Loucy (cell line): ENCODE measurements at regions not wholly inside any gene's neighbourhood (a gene's known extent, or its start where the extent isn't known, plus 50 kb on each side); places are given as distances from the start of the nearest gene placed in this dataset.
A peak's percentile ranks its signal among the peaks of the same experiment; 100 is the strongest.

Experiments
- H2AFZ ChIP-seq: fragments of 200-600 bp; sonication (generic); 2 replicates; pipeline ENCODE4 v1.6.0; 2016; ENCODE audit warnings: antibody characterized with exemption, mild to moderate bottlenecking, low read length, moderate library complexity
- H3F3A ChIP-seq: fragments of 200-600 bp; 2 replicates; pipeline ENCODE4 v1.6.0; 2016; ENCODE audit warnings: antibody characterized with exemption, low read depth, mild to moderate bottlenecking
- H3K27me3 ChIP-seq: fragments of 200-600 bp; sonication (generic); 2 replicates; pipeline ENCODE4 v1.6.1; 2014; ENCODE audit warnings: low read length, mild to moderate bottlenecking; ENCODE audit not compliant: insufficient read depth, poor library complexity, severe bottlenecking
- H3K36me3 ChIP-seq: fragments of 200-600 bp; sonication (generic); 2 replicates; pipeline ENCODE4 v1.6.1; 2016; ENCODE audit warnings: low read length; ENCODE audit not compliant: insufficient read depth
- H3K4me1 ChIP-seq: fragments of 200-600 bp; sonication (generic); 2 replicates; pipeline ENCODE4 v1.5.1; 2014; ENCODE audit warnings: low read length, mild to moderate bottlenecking; ENCODE audit not compliant: insufficient read depth, poor library complexity, severe bottlenecking
- H3K4me2 ChIP-seq: fragments of 200-600 bp; sonication (generic); 2 replicates; pipeline ENCODE4 v1.6.0; 2014; ENCODE audit warnings: antibody characterized with exemption, low read length, low read depth, mild to moderate bottlenecking; ENCODE audit not compliant: poor library complexity, severe bottlenecking
- H3K4me3 ChIP-seq: fragments of 200-600 bp; sonication (generic); 2 replicates; pipeline ENCODE4 v1.5.1; 2014; ENCODE audit warnings: low read length, mild to moderate bottlenecking, mixed read lengths; ENCODE audit not compliant: poor library complexity, severe bottlenecking
- H3K79me2 ChIP-seq: fragments of 200-600 bp; sonication (generic); 2 replicates; pipeline ENCODE4 v1.6.1; 2014; ENCODE audit warnings: low read length; ENCODE audit not compliant: insufficient read depth
- H3K9ac ChIP-seq: fragments of 200-600 bp; sonication (generic); 2 replicates; pipeline ENCODE4 v1.6.0; 2014; ENCODE audit warnings: mild to moderate bottlenecking, low read depth, low read length, moderate library complexity; ENCODE audit not compliant: poor library complexity, severe bottlenecking
- H3K9me2 ChIP-seq: fragments of 200-600 bp; sonication (generic); replicated peaks from 2 replicates; pipeline ENCODE4 v1.6.1; 2016; ENCODE audit warnings: low read depth, low read length, mixed read lengths
- H3K9me3 ChIP-seq: fragments of 200-600 bp; sonication (generic); 2 replicates; pipeline ENCODE4 v1.6.1; 2014; ENCODE audit warnings: mild to moderate bottlenecking, antibody characterized with exemption, low read length, low read depth; ENCODE audit not compliant: insufficient read depth
- H4K20me1 ChIP-seq: fragments of 200-600 bp; sonication (generic); 2 replicates; pipeline ENCODE4 v1.6.0; 2014; ENCODE audit warnings: antibody characterized with exemption, low read length, mild to moderate bottlenecking; ENCODE audit not compliant: insufficient read depth, poor library complexity, severe bottlenecking
- EZH2phosphoT487 ChIP-seq: fragments of 200-600 bp; IDR thresholded peaks from 2 replicates; pipeline ENCODE4 v1.6.1; 2018; ENCODE audit warnings: antibody characterized with exemption, mild to moderate bottlenecking, moderate library complexity, borderline replicate concordance
- TF ChIP-seq, protein P1 (sequence below): fragments of 200-600 bp; sonication (generic); conservative IDR thresholded peaks from 2 replicates; pipeline ENCODE4 v1.5.1; 2014; ENCODE audit warnings: mild to moderate bottlenecking, antibody characterized with exemption, low read length

- Histone ChIP-seq H3K4me2 (no peak overlapping the region), H3F3A (no peaks in the 10 kb centered on the region), H4K20me1 (no peaks in the 10 kb centered on the region), H3K4me1 (no peaks in the 10 kb centered on the region), H3K9me3 (no peaks in the 10 kb centered on the region), H3K4me3 (no peak overlapping the region), H3K9ac (no peak overlapping the region), H3K9me2 (no peaks in the 10 kb centered on the region), H3K27me3 (no peaks in the 10 kb centered on the region), H3K36me3 (no peaks in the 10 kb centered on the region), H3K79me2 (no peaks in the 10 kb centered on the region), H2AFZ (no peak overlapping the region)
- no peak for TF ChIP-seq EZH2phosphoT487
- TF ChIP-seq, protein P1, sequence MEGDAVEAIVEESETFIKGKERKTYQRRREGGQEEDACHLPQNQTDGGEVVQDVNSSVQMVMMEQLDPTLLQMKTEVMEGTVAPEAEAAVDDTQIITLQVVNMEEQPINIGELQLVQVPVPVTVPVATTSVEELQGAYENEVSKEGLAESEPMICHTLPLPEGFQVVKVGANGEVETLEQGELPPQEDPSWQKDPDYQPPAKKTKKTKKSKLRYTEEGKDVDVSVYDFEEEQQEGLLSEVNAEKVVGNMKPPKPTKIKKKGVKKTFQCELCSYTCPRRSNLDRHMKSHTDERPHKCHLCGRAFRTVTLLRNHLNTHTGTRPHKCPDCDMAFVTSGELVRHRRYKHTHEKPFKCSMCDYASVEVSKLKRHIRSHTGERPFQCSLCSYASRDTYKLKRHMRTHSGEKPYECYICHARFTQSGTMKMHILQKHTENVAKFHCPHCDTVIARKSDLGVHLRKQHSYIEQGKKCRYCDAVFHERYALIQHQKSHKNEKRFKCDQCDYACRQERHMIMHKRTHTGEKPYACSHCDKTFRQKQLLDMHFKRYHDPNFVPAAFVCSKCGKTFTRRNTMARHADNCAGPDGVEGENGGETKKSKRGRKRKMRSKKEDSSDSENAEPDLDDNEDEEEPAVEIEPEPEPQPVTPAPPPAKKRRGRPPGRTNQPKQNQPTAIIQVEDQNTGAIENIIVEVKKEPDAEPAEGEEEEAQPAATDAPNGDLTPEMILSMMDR: no peak
These were observed 798.4 kb upstream of the ACVR2A start for GRCh38 chr2:147046473-147046872.

- H2AFZ ChIP-seq: peak overlapping the region; percentile 61
- no peaks in the 10 kb centered on the region for H3F3A ChIP-seq
- H3K4me1 ChIP-seq: no peaks in the 10 kb centered on the region
- H3K9me2 ChIP-seq: no peaks in the 10 kb centered on the region
- H3K27me3 ChIP-seq: no peaks in the 10 kb centered on the region
- H3K9me3 ChIP-seq: no peaks in the 10 kb centered on the region
- H4K20me1 ChIP-seq: no peaks in the 10 kb centered on the region
- TF ChIP-seq, protein P1: peak; percentile 74
- TF ChIP-seq EZH2phosphoT487: no peak
- no peaks in the 10 kb centered on the region for H3K36me3 ChIP-seq
- H3K9ac ChIP-seq: no peak overlapping the region
- H3K4me2 ChIP-seq: no peak overlapping the region
- H3K79me2 ChIP-seq: no peaks in the 10 kb centered on the region
- no peak overlapping the region for H3K4me3 ChIP-seq
These were observed 799.7 kb upstream of the ACVR2A start for GRCh38 chr2:147045113-147045512.

DNA sequence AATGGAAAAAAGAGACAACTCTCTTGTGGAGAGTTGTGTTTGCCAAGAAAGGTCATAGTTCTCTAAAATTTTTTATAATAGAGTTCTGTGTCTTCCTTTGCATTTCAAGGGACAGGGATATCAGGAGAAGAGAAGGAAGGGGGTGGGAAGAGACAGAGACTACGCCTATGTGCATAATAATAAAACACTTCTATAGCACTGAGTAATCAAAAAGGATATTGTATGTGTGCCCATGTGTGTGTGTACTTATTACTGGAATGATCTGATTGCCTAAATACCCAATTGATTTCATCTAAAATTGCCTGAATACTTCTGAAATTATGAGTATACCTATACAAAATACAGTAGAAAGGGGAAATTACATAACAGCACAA lies 803.7 kb upstream of the ACVR2A start:
- no peak overlapping the region for H3K4me3 ChIP-seq
- no peak overlapping the region for H3K4me2 ChIP-seq
- no peaks in the 10 kb centered on the region for H3K27me3 ChIP-seq
- H2AFZ ChIP-seq: no peak overlapping the region
- H3K36me3 ChIP-seq: no peaks in the 10 kb centered on the region
- H3K9me3 ChIP-seq: no peaks in the 10 kb centered on the region
- 0 out of 2 replicates have a peak, but pooled peaks cover 3% of the 10 kb centered on the region for H3K9me2 ChIP-seq
- no peaks in the 10 kb centered on the region for H3F3A ChIP-seq
- no peaks in the 10 kb centered on the region for H3K79me2 ChIP-seq
- no peak for TF ChIP-seq EZH2phosphoT487
- TF ChIP-seq, protein P1: no peak
- no peaks in the 10 kb centered on the region for H4K20me1 ChIP-seq
- H3K9ac ChIP-seq: no peak overlapping the region
- no peaks in the 10 kb centered on the region for H3K4me1 ChIP-seq
